ENCODE measurements at regions not wholly inside any gene's neighbourhood (a gene's known extent, or its start where the extent isn't known, plus 50 kb on each side); places are given as distances from the start of the nearest gene placed in this dataset.
"Not testable (repeated sequence)": the region's sequence is repeated elsewhere in the genome, so short reads cannot be mapped to it uniquely, and the experiment has no call there.

GRCh38 chr5:56044746-56045428, 50.1 kb upstream of the IL6ST start:
- H3K9me3 ChIP-seq (ENCODE audit: insufficient read depth in 2 of 2, low read depth in 1 of 2, low read length in 1 of 2); FAIRE-seq; POLR2A ChIA-PET (ENCODE audit: partially characterized antibody); H2BK12ac ChIP-seq (ENCODE audit: low read depth, low read length); H2AFZ ChIP-seq (ENCODE audit: low read length); H4K91ac ChIP-seq (replicated peaks; ENCODE audit: insufficient read length, low read length); H2AK5ac ChIP-seq (ENCODE audit: low read depth, low read length); H3K4me3 ChIP-seq (ENCODE audit: extremely low read depth in 1 of 4, insufficient read depth in 2 of 4, low read depth in 3 of 4, low read length in 4 of 4); H4K5ac ChIP-seq (ENCODE audit: insufficient read length, low read depth, low read length); H3K4ac ChIP-seq (replicated peaks; ENCODE audit: insufficient read length, low read depth, low read length); H2BK15ac ChIP-seq (ENCODE audit: low read length); H3K14ac ChIP-seq (ENCODE audit: insufficient read length); H3K9ac ChIP-seq (replicated peaks in 1 of 4; ENCODE audit: extremely low read depth in 1 of 4, low read depth in 3 of 4, low read length in 3 of 4); H2BK120ac ChIP-seq (replicated peaks; ENCODE audit: low read depth, low read length); H3K4me2 ChIP-seq (ENCODE audit: insufficient read depth in 1 of 2, low read depth in 2 of 2, low read length in 2 of 2); H3K36me3 ChIP-seq (ENCODE audit: control insufficient read depth in 2 of 4, insufficient read depth in 4 of 4, low read length in 3 of 4); H3K27ac ChIP-seq (ENCODE audit: low read depth, low read length); H3K79me1 ChIP-seq (ENCODE audit: low read depth, low read length); H3K23me2 ChIP-seq (ENCODE audit: low read depth, low read length); H3K27me3 ChIP-seq (replicated peaks in 1 of 4; ENCODE audit: control insufficient read depth in 3 of 4, extremely low read depth in 1 of 4, insufficient read depth in 3 of 4, low read length in 3 of 4); H3K79me2 ChIP-seq (ENCODE audit: control insufficient read depth in 1 of 2, insufficient read depth in 2 of 2, low read length in 2 of 2); H3K56ac ChIP-seq (replicated peaks; ENCODE audit: insufficient read length, low read depth, low read length); H2BK20ac ChIP-seq (ENCODE audit: low read length); H3K18ac ChIP-seq (ENCODE audit: extremely low read depth, low read length); H3K23ac ChIP-seq (ENCODE audit: insufficient read length); H4K8ac ChIP-seq (ENCODE audit: extremely low read depth, insufficient read depth, low read length); H4K20me1 ChIP-seq (replicated peaks in 1 of 2; ENCODE audit: control insufficient read depth in 1 of 2, insufficient read depth in 2 of 2, low read length in 2 of 2); DNase-seq (ENCODE audit: low read depth in 1 of 2, low spot score in 2 of 2); H2BK5ac ChIP-seq (ENCODE audit: low read depth, low read length); H3K4me1 ChIP-seq (replicated peaks in 1 of 4; ENCODE audit: control insufficient read depth in 3 of 4, insufficient read depth in 4 of 4, low read length in 3 of 4): not testable (repeated sequence)
- WGBS, 2 experiments (ENCODE audit: extremely low coverage in 1 of 2, insufficient coverage in 1 of 2, insufficient read length in 1 of 2, insufficient replicate concordance in 2 of 2, low coverage in 1 of 2, low lambda C conversion rate in 2 of 2, missing lambda C conversion rate in 1 of 2) = 91% methylated on average over 10 of the region's 10 CpGs; no CpG with 5 or more reads in 1 of the 2 experiments
- CTCF ChIA-PET (ENCODE audit: partially characterized antibody) = interaction anchor here (1.4 kb wide), 1 partner anchor 27 kb away, joined by 3 read pairs; no protein-coding TSS in a partner anchor

Measured in H1 (cell line).